ENCODE measurements at regions not wholly inside any gene's neighbourhood (a gene's known extent, or its start where the extent isn't known, plus 50 kb on each side); places are given as distances from the start of the nearest gene placed in this dataset.
A peak's percentile ranks its signal among the peaks of the same experiment; 100 is the strongest.

DNA sequence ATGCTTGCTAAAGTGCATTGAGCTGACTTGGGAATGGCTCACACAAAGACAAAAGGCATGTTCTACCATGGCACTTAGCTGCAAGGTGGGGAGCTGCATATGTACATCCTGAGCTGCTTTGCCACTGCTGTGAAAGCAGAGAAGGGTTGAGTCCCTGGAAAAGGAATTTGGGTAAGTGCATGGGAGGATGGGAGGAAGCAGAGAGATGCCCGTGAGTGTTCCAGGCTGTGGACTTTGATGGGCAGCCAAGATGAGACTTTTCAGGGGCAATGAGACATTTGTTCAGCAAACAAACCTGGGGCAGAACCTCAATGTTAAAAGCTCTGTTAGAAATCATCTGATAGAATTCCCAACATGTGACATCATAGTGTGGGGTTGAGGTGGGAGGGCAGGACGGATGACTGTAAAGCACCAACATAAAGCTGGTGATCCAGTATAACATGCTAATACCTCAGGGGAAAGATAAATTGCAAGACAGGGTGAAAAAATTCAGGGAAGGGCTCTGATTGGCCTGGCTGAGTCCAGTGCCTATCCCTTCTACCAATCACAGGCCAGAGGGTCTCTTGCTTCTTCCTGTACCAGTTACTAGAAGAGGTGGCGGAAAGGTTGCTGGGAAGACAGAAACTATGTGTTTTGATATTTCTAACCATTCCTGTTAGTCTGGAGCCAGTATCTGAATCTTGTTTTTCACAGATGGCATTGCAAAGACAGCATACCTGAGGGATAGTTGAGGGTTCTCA, 163.2 kb downstream of the UTP18 start:
- H3K9me3 ChIP-seq (ENCODE audit: control insufficient read depth, insufficient read depth, low read depth, low read length) = no peaks in the 10 kb centered on the region
- no peaks in the 10 kb centered on the region for H3K36me3 ChIP-seq (ENCODE audit: control insufficient read depth in 2 of 2, insufficient read depth in 1 of 2, low read length in 2 of 2)
- TF ChIP-seq ZNF747 (tag by site-specific recombination; IDR thresholded peaks at IDR 0.05) = no peak
- 0 out of 2 replicates have a peak, but pooled peaks have one; percentile 32 for TF ChIP-seq ZNF184 (tag by site-specific recombination; IDR thresholded peaks at IDR 0.05)
- no peak for TF ChIP-seq ZNF830 (tag by site-specific recombination; IDR thresholded peaks at IDR 0.05; ENCODE audit: low read depth)
- 0 out of 2 replicates have a peak, but pooled peaks have one; percentile 11 for TF ChIP-seq ZFHX2 (tag by site-specific recombination; conservative IDR thresholded peaks at IDR 0.05)
- no peaks in the 10 kb centered on the region for H3K4me1 ChIP-seq (ENCODE audit: control insufficient read depth, insufficient read depth, low read length)
- POLR2A ChIA-PET = interaction anchor here (0.9 to 1.9 kb wide), 3 partner anchors 12 to 32 kb away, joined by 3 to 12 read pairs (median 3); no protein-coding TSS in a partner anchor
- H3K4me3 ChIP-seq (ENCODE audit: low read depth, low read length) = no peak overlapping the region
- no peak overlapping the region for H3K27ac ChIP-seq (ENCODE audit: extremely low read depth, low read depth, low read length)
- CTCF ChIA-PET = interaction anchor here (0.7 to 3.0 kb wide), 9 partner anchors 12 to 293 kb away, joined by 3 to 29 read pairs (median 3); no protein-coding TSS in a partner anchor

GRCh38 chr17:51425773-51426172, 165.4 kb downstream of the UTP18 start:
- no peaks in the 10 kb centered on the region for H3K36me3 ChIP-seq (ENCODE audit: control insufficient read depth in 2 of 2, insufficient read depth in 1 of 2, low read length in 2 of 2)
- ChIA-PET POLR2A (no interaction called here), CTCF (no interaction called here)
- H3K4me3 ChIP-seq (ENCODE audit: low read depth, low read length) = no peak overlapping the region
- H3K27ac ChIP-seq (ENCODE audit: extremely low read depth, low read depth, low read length) = no peak overlapping the region
- H3K4me1 ChIP-seq (ENCODE audit: control insufficient read depth, insufficient read depth, low read length) = no peaks in the 10 kb centered on the region
- TF ChIP-seq REPIN1 (tag by site-specific recombination; IDR thresholded peaks at IDR 0.05; ENCODE audit: low read depth) (no peak), ZNF660 (tag by site-specific recombination; IDR thresholded peaks at IDR 0.05) (no peak), KLF10 (tag by site-specific recombination; IDR thresholded peaks at IDR 0.05) (no peak), ZNF645 (tag by site-specific recombination; IDR thresholded peaks at IDR 0.05) (no peak), ZNF544 (tag by site-specific recombination; IDR thresholded peaks at IDR 0.05) (no peak), ZNF133 (tag by site-specific recombination; IDR thresholded peaks at IDR 0.05) (no peak), ZBTB20 (tag by site-specific recombination; IDR thresholded peaks at IDR 0.05) (no peak), ZNF19 (tag by site-specific recombination; IDR thresholded peaks at IDR 0.05; ENCODE audit: low read depth) (no peak), ELK4 (IDR thresholded peaks at IDR 0.05; ENCODE audit: borderline replicate concordance, low read depth, low read length) (no peak)
- TF ChIP-seq, protein P1, sequence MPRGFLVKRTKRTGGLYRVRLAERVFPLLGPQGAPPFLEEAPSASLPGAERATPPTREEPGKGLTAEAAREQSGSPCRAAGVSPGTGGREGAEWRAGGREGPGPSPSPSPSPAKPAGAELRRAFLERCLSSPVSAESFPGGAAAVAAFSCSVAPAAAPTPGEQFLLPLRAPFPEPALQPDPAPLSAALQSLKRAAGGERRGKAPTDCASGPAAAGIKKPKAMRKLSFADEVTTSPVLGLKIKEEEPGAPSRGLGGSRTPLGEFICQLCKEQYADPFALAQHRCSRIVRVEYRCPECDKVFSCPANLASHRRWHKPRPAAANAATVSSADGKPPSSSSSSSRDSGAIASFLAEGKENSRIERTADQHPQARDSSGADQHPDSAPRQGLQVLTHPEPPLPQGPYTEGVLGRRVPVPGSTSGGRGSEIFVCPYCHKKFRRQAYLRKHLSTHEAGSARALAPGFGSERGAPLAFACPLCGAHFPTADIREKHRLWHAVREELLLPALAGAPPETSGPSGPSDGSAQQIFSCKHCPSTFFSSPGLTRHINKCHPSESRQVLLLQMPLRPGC (tag by site-specific recombination; IDR thresholded peaks at IDR 0.05) = no peak
- TF ChIP-seq, protein P2, sequence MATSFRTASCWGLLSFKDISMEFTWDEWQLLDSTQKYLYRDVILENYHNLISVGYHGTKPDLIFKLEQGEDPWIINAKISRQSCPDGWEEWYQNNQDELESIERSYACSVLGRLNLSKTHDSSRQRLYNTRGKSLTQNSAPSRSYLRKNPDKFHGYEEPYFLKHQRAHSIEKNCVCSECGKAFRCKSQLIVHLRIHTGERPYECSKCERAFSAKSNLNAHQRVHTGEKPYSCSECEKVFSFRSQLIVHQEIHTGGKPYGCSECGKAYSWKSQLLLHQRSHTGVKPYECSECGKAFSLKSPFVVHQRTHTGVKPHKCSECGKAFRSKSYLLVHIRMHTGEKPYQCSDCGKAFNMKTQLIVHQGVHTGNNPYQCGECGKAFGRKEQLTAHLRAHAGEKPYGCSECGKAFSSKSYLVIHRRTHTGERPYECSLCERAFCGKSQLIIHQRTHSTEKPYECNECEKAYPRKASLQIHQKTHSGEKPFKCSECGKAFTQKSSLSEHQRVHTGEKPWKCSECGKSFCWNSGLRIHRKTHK (tag by site-specific recombination; IDR thresholded peaks at IDR 0.05) = no peak
- no peaks in the 10 kb centered on the region for H3K9me3 ChIP-seq (ENCODE audit: control insufficient read depth, insufficient read depth, low read depth, low read length)

GRCh38 chr17:51427323-51427811, 167.0 kb downstream of the UTP18 start:
- no peak overlapping the region for H3K27ac ChIP-seq (ENCODE audit: extremely low read depth, low read depth, low read length)
- CTCF ChIA-PET = interaction anchor here (0.5 to 1.9 kb wide), 4 partner anchors 9 to 57 kb away, joined by 3 to 8 read pairs (median 4); no protein-coding TSS in a partner anchor
- POLR2A ChIA-PET = no interaction called here
- TF ChIP-seq ZBTB21 (tag by site-specific recombination; IDR thresholded peaks at IDR 0.05) = no peak
- no peak for TF ChIP-seq ZNF274 (IDR thresholded peaks at IDR 0.05; ENCODE audit: low read length)
- TF ChIP-seq ZNF274 (tag by site-specific recombination; IDR thresholded peaks at IDR 0.05; ENCODE audit: borderline replicate concordance) = no peak
- no peak for TF ChIP-seq PRDM10 (tag by site-specific recombination; IDR thresholded peaks at IDR 0.05)

More at GRCh38 chr17:51427323-51427811, 167.0 kb downstream of the UTP18 start:
- Histone ChIP-seq H3K9me3 (ENCODE audit: control insufficient read depth, insufficient read depth, low read depth, low read length) (no peaks in the 10 kb centered on the region), H3K36me3 (ENCODE audit: control insufficient read depth in 2 of 2, insufficient read depth in 1 of 2, low read length in 2 of 2) (no peaks in the 10 kb centered on the region), H3K4me1 (ENCODE audit: control insufficient read depth, insufficient read depth, low read length) (no peaks in the 10 kb centered on the region), H3K4me3 (ENCODE audit: low read depth, low read length) (no peak overlapping the region)
